T-cell (primary cell): ENCODE measurements at regions not wholly inside any gene's neighbourhood (a gene's known extent, or its start where the extent isn't known, plus 50 kb on each side); places are given as distances from the start of the nearest gene placed in this dataset.

Experiments
- ATAC-seq, 4 experiments: fragments of 200-7000 bp in 3 of 4; fragments of 150-1000 bp in 1 of 4; cut with Tn5 transposase; replicated peaks in 1 of 4; 1 replicate in 3 of 4; 2 replicates in 1 of 4; pipeline ENCODE4 v1.10.0; 2021; ENCODE audit warnings: moderate library complexity in 3 of 4, mild to moderate bottlenecking in 2 of 4, moderate number of reproducible peaks in 1 of 4
- CTCF ChIA-PET, 2 donors: fragments of 300-600 bp; sonication (Branson Sonifier 250); formaldehyde crosslinking; loops; one replicate each; lab custom pipeline; 2022; ENCODE audit warnings: antibody characterized with exemption in 2 of 2; lab: Charles Lee
- POLR2A ChIA-PET, 2 donors: fragments of 300-600 bp; sonication (Branson Sonifier 250); formaldehyde crosslinking; loops; one replicate each; lab custom pipeline; 2022; ENCODE audit warnings: antibody characterized with exemption in 2 of 2; lab: Charles Lee
- DNase-seq, 35 experiments: peaks; one replicate each; pipeline versions ENCODE4 v3.0.0 to v3.0.0-alpha.2; 2013 to 2023
- H3K27ac ChIP-seq: one replicate; pipeline ENCODE4 v1.5.1; 2013; ENCODE audit warnings: low read length
- H3K27me3 ChIP-seq, 2 experiments: replicated peaks in 1 of 2; 1 replicate in 1 of 2; 2 replicates in 1 of 2; pipeline versions ENCODE4 v1.6.1 to v1.7.0; 2013; ENCODE audit warnings: low read length in 1 of 2, mixed read lengths in 1 of 2; ENCODE audit not compliant: control insufficient read depth in 2 of 2, insufficient read depth in 2 of 2; ENCODE audit errors: extremely low read depth in 1 of 2
- H3K36me3 ChIP-seq, 2 donors: 1 replicate in 1 of 2; 2 replicates in 1 of 2; pipeline versions ENCODE4 v1.6.1 to v1.7.0; 2013; ENCODE audit warnings: low read length in 1 of 2; ENCODE audit not compliant: control insufficient read depth in 2 of 2, insufficient read depth in 1 of 2; ENCODE audit errors: extremely low read depth in 1 of 2
- H3K4me1 ChIP-seq, 2 experiments: 1 replicate in 1 of 2; 2 replicates in 1 of 2; pipeline versions ENCODE4 v1.6.1 to v1.7.0; 2013; ENCODE audit warnings: low read length in 2 of 2, mixed read lengths in 1 of 2; ENCODE audit not compliant: insufficient read depth in 2 of 2, control insufficient read depth in 1 of 2; ENCODE audit errors: extremely low read depth in 1 of 2
- H3K4me3 ChIP-seq, 2 donors: 1 replicate in 1 of 2; 2 replicates in 1 of 2; pipeline versions ENCODE4 v1.5.1 to v1.7.0; 2013; ENCODE audit warnings: mild to moderate bottlenecking in 2 of 2, low read length in 1 of 2, moderate library complexity in 1 of 2; ENCODE audit not compliant: control insufficient read depth in 1 of 2; ENCODE audit errors: extremely low read depth in 1 of 2
- H3K9me3 ChIP-seq: 2 replicates; pipeline ENCODE4 v1.7.0; 2013
- H3K27ac Mint-ChIP-seq, 2 donors: one replicate each; pipeline ENCODE4 v1.8.0; 2020 to 2021; ENCODE audit warnings: mild to moderate bottlenecking in 2 of 2, mixed read lengths in 2 of 2
- H3K27me3 Mint-ChIP-seq, 2 donors: one replicate each; pipeline ENCODE4 v1.8.0; 2021 to 2022; ENCODE audit warnings: mixed read lengths in 2 of 2
- H3K36me3 Mint-ChIP-seq: one replicate; pipeline ENCODE4 v1.8.0; 2021; ENCODE audit warnings: mixed read lengths
- H3K4me1 Mint-ChIP-seq, 3 donors: one replicate each; pipeline ENCODE4 v1.8.0; 2020 to 2022; ENCODE audit warnings: mixed read lengths in 3 of 3, mild to moderate bottlenecking in 1 of 3
- H3K4me3 Mint-ChIP-seq, 3 donors: one replicate each; pipeline ENCODE4 v1.8.0; 2020 to 2022; ENCODE audit warnings: mild to moderate bottlenecking in 3 of 3, mixed read lengths in 3 of 3, moderate library complexity in 3 of 3
- H3K9me3 Mint-ChIP-seq, 3 donors: one replicate each; pipeline ENCODE4 v1.8.0; 2020 to 2022; ENCODE audit warnings: mixed read lengths in 3 of 3
- WGBS: methylation state at CpG from one replicate; pipeline ENCODE4 v1.1.5; 2013; ENCODE audit warnings: missing lambda C conversion rate; ENCODE audit not compliant: insufficient coverage; 5-methylcytosine and 5-hydroxymethylcytosine counted together

DNA sequence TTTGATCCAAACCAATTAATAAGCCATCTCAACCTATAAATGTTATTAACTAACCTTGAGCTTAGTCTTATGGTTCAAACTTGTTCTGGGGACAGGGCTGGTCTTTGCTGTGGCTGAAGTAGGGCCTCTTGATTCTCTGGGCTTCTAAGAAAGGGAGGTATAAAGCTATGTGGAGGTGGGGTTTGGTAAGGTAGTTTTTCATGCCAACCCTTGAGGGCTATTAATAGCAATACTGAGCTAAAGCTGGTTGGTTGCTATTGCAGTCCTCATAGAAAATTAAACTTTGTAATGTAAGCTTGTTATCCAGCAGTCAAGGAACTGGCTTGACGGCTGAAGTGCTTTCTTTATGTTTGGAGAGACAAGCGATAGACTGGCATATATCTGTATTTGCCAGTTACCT is 112.1 kb downstream of the RND3 start:
- Histone ChIP-seq H3K4me3 (no peak overlapping the region), H3K9me3 (peaks cover 2% of the 10 kb centered on the region), H3K36me3 (no peaks in the 10 kb centered on the region), H3K4me1 (no peaks in the 10 kb centered on the region), H3K27me3 (no peaks in the 10 kb centered on the region), H3K27ac (no peak overlapping the region)
- ChIA-PET POLR2A (no interaction called here), CTCF (no interaction called here)
- Mint-ChIP-seq H3K9me3 (peaks cover 0 to 3% (median 0%) of the 10 kb centered on the region in 3 donors), H3K36me3 (no peaks in the 10 kb centered on the region), H3K27ac (no peak overlapping the region), H3K4me3 (no peak overlapping the region), H3K4me1 (no peaks in the 10 kb centered on the region), H3K27me3 (no peaks in the 10 kb centered on the region)
- DNase-seq (no peak), ATAC-seq (no peak)
- WGBS: no CpG with 5 or more reads among the region's 2 CpGs

DNA sequence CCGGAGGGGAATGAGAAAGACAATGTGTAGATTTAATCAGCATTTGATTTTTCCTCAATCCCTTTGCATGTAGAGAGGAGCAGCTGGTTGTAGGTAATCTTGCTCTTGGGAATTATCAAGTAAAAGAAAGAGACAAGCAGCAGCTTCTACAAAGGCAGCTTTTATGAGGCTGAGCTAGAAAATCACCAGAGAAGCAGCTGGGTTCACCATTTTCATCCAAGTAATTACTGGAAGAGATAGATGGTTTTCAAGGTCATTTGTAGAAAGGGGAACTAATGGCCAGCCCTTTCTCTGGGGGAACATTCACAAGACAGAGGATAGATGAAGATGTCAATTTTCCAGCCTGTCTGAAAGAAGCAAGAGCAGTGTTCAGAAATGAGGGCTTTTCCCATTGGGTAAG is 113.0 kb downstream of the RND3 start:
- ATAC-seq: no peak
- POLR2A ChIA-PET: no interaction called here
- CTCF ChIA-PET: no interaction called here
- Mint-ChIP-seq H3K4me1 (no peaks in the 10 kb centered on the region), H3K4me3 (no peak overlapping the region), H3K9me3 (peaks cover 0 to 3% (median 0%) of the 10 kb centered on the region in 3 donors), H3K27ac (no peak overlapping the region), H3K27me3 (no peaks in the 10 kb centered on the region), H3K36me3 (no peaks in the 10 kb centered on the region)
- Histone ChIP-seq H3K4me3 (no peak overlapping the region), H3K27ac (no peak overlapping the region), H3K4me1 (no peaks in the 10 kb centered on the region), H3K9me3 (peaks cover 2% of the 10 kb centered on the region), H3K36me3 (no peaks in the 10 kb centered on the region), H3K27me3 (no peaks in the 10 kb centered on the region)
- DNase-seq: no peak
- WGBS: no CpG with 5 or more reads among the region's 1 CpG

DNA sequence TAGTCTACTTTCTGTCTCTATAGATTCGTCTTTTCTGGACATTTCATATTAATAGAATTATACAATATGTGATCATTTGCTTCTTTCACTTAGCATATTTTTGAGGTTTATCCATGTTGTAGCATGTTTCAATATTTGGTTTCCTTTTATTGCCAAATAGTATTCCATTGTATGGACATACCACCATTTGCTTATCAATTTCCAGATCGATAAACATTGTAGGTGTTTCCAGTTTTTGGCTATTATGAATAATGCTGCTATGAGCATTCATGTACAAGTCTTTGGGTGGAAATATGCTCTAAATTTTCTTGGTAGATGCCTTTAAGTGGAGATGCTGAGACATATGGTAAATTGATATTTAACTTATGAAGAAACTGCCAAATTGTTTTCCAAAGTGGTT is 114.1 kb downstream of the RND3 start:
- Mint-ChIP-seq H3K36me3 (no peaks in the 10 kb centered on the region), H3K4me3 (no peak overlapping the region), H3K27ac (no peak overlapping the region), H3K4me1 (no peaks in the 10 kb centered on the region), H3K27me3 (no peaks in the 10 kb centered on the region), H3K9me3 (peaks cover 0 to 3% (median 0%) of the 10 kb centered on the region in 3 donors)
- no peak overlapping the region for H3K27ac ChIP-seq
- H3K27me3 ChIP-seq: no peaks in the 10 kb centered on the region
- WGBS: no CpG with 5 or more reads among the region's 2 CpGs
- POLR2A ChIA-PET: no interaction called here
- ATAC-seq (no peak), DNase-seq (no peak)
- H3K4me3 ChIP-seq: no peak overlapping the region
- H3K4me1 ChIP-seq: no peaks in the 10 kb centered on the region
- H3K9me3 ChIP-seq: peaks cover 2% of the 10 kb centered on the region
- no peaks in the 10 kb centered on the region for H3K36me3 ChIP-seq
- CTCF ChIA-PET: no interaction called here

DNA sequence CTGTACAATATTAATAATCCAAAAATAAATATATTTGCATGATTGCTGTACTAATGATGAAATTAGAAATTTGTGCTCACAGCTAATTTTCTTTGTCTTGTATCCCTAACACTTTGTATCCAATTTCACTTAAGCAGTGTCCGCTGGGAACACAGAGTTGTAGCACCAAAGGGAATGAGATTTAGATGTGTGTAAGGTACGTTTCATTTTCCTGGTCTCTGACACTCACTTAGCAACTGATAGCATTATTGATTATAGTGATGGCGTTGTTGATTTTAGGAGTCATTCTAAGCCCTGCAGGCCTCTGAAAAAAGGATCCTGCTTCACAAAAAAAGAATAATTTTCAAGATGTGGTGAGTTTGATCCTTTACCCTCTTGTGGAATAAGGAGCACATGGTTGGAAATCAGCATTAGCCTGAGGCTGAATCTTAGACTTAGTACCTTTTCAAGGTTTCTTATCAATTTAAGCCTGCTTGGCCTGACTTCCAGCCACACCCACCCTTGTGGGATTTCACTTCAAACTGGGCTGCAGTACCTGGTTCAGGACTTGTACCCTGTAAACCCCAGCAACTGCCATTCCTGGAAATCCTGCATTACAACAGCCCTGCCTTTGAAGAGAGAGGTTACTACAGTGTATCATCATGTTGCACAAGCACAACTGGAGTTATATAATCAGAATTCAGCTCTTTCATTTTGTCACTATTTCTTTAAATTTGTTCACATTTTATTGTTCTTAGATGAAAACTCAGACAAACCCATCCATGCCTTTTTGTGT is 116.2 kb downstream of the RND3 start:
- DNase-seq (no peak), ATAC-seq (no peak)
- Histone ChIP-seq H3K27me3 (no peaks in the 10 kb centered on the region), H3K36me3 (no peaks in the 10 kb centered on the region), H3K4me1 (no peaks in the 10 kb centered on the region), H3K27ac (no peak overlapping the region), H3K9me3 (no peaks in the 10 kb centered on the region), H3K4me3 (no peak overlapping the region)
- H3K4me1 Mint-ChIP-seq: no peaks in the 10 kb centered on the region
- ChIA-PET CTCF (no interaction called here), POLR2A (no interaction called here)
- WGBS: no CpG with 5 or more reads among the region's 3 CpGs
- H3K4me3 Mint-ChIP-seq: no peak overlapping the region
- no peaks in the 10 kb centered on the region for H3K27me3 Mint-ChIP-seq
- H3K36me3 Mint-ChIP-seq: no peaks in the 10 kb centered on the region
- H3K9me3 Mint-ChIP-seq: peaks cover 0 to 6% (median 0%) of the 10 kb centered on the region in 3 donors
- no peak overlapping the region for H3K27ac Mint-ChIP-seq

DNA sequence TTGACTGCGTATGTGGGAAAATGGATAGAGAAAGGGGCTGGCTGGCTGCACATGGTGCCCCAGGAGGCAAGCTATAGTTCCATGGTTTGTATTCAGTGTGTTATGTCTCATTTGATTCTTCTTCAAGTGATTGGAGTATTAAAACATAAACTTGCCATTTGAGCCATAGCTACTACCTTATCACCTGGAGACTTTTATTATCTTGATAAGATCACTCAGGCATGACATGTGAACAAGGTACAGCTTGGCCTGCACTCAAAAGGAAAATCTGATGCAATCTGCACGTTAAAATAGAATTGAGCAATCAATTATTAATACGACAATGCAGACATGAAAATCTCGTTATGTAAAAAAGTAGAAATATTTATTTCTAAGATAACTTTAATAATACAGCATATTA is 116.9 kb downstream of the RND3 start:
- POLR2A ChIA-PET: no interaction called here
- H3K27me3 Mint-ChIP-seq: no peaks in the 10 kb centered on the region
- no peak for ATAC-seq
- Histone ChIP-seq H3K4me3 (no peak overlapping the region), H3K27ac (no peak overlapping the region), H3K4me1 (no peaks in the 10 kb centered on the region), H3K36me3 (no peaks in the 10 kb centered on the region), H3K9me3 (no peaks in the 10 kb centered on the region), H3K27me3 (no peaks in the 10 kb centered on the region)
- no peak for DNase-seq
- no peaks in the 10 kb centered on the region for H3K4me1 Mint-ChIP-seq
- no peak overlapping the region for H3K4me3 Mint-ChIP-seq
- no peaks in the 10 kb centered on the region for H3K36me3 Mint-ChIP-seq
- H3K9me3 Mint-ChIP-seq: peaks cover 0 to 6% (median 0%) of the 10 kb centered on the region in 3 donors
- 100% methylated on average over 1 of the region's 4 CpGs for WGBS
- H3K27ac Mint-ChIP-seq: no peak overlapping the region
- CTCF ChIA-PET: interaction anchor here in 1 of 2 donors (0.6 to 0.7 kb wide), 2 partner anchors 345 to 1639 kb away, joined by 3 read pairs; no protein-coding TSS in a partner anchor

DNA sequence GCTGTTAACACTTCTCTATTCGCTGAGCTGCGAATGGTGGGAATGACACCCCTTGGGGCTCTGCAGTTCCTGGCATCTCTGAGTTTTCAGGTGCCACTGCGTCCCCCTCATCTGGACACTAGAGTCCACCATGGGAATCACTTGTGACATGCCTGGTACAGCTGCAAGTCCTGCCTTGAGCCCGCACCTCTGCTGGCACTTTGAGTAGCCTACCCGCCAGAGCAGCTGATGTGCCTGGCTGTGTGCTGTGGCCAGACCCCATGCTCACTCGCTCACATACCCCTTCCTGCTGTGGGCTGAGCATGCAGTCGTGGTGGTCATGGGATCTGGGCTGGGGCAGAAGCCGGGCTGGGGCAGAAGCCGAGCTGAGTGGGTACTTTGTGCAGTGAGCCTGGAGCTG is 117.6 kb downstream of the RND3 start:
- no peaks in the 10 kb centered on the region for H3K9me3 ChIP-seq
- H3K27ac ChIP-seq: no peak overlapping the region
- Mint-ChIP-seq H3K9me3 (peaks cover 0 to 6% (median 0%) of the 10 kb centered on the region in 3 donors), H3K36me3 (no peaks in the 10 kb centered on the region), H3K4me1 (no peaks in the 10 kb centered on the region), H3K4me3 (no peak overlapping the region), H3K27me3 (no peaks in the 10 kb centered on the region), H3K27ac (no peak overlapping the region)
- H3K4me3 ChIP-seq: no peak overlapping the region
- ATAC-seq (no peak), DNase-seq (no peak)
- CTCF ChIA-PET: interaction anchor here in 1 of 2 donors (0.6 to 0.7 kb wide), 2 partner anchors 344 to 1640 kb away, joined by 3 read pairs; no protein-coding TSS in a partner anchor
- WGBS: 80% methylated on average over 9 of the region's 9 CpGs
- no peaks in the 10 kb centered on the region for H3K36me3 ChIP-seq
- POLR2A ChIA-PET: no interaction called here
- no peaks in the 10 kb centered on the region for H3K4me1 ChIP-seq
- H3K27me3 ChIP-seq: no peaks in the 10 kb centered on the region
